HG03432 (cell line): ENCODE measurements at regions not wholly inside any gene's neighbourhood (a gene's known extent, or its start where the extent isn't known, plus 50 kb on each side); places are given as distances from the start of the nearest gene placed in this dataset.

Experiments
- ATAC-seq: cut with Tn5 transposase; IDR thresholded peaks from one replicate; pipeline ENCODE4 v1.9.1; 2021; ENCODE audit warnings: mild to moderate bottlenecking, moderate library complexity; ENCODE audit not compliant: unreplicated experiment

DNA sequence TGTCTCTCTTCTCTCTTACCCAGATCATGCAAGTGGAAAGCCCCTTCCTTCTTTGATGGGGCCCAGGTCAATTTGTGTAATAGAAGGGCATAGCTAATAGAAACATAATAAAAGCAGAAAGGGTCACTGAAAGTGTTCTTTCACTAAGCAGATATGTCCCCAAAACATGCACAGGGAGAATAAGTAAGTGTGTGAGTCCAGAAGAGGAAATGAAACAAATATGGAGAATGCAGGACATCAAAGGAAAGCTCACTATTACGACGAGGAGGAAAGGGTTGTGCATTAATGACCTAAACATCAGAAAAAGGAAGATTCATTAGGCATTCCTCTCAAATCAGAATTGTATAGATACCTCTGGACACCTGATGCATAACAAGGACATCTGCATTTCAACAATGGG lies 81.4 kb upstream of the SMYD2 start:
- no peak for ATAC-seq

DNA sequence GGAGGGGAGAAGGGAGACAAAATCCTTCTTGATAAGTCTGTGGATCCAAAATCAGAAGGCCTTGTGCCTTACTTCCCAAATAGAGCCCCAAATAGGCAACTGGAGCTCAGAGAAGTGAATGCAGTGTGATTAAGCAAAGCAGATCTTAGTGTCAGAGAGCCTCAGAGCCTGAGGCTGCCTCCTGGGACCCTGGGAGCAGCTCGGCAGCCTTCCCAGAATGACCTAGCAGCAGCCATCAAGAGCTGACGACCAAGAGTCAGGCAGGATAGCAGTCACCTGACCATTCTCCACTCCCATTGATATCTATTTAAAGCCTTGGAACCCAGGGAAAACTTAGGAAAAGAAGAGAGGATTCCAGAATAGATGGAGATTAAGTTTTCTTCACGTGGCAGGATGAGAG lies 78.0 kb upstream of the SMYD2 start:
- ATAC-seq = no peak

DNA sequence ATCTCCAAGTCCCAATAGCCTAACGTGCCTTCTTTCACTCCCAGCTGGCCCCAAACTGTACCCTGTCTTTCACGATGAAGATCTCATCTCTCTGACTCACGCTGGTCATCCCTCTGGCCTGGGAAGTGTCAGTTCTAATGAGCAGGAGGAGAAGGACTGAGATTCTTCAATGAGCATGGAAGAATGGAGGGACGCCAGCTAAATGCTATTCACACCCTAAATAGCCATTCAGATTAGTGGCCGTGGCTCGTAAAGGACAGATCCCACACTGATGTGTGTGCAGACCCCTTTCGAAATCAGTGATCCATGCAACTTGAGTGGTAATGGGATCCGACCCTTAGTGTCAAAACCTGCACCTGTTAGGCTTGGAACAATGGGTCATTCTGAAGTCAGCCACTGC lies 75.9 kb upstream of the SMYD2 start:
- no peak for ATAC-seq

DNA sequence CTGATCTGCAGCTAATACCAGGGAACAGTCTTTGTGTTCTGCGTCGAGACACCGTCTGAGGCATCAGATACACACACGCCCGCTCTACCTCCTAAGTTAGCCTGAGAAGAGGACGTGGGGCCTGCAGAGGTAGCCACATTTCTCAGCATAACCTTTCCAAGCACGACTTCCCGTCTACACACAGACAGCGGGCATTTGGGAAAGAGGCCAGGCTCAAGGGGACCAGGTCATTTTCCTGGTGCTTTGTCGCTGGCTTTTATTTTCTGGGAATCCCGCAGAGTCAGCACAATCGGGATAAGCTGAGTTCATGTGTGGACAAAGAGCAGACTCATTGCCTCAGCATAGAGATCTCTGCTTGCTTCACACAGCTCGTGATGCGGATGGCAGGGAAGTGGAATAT lies 72.5 kb upstream of the SMYD2 start:
- no peak for ATAC-seq

DNA sequence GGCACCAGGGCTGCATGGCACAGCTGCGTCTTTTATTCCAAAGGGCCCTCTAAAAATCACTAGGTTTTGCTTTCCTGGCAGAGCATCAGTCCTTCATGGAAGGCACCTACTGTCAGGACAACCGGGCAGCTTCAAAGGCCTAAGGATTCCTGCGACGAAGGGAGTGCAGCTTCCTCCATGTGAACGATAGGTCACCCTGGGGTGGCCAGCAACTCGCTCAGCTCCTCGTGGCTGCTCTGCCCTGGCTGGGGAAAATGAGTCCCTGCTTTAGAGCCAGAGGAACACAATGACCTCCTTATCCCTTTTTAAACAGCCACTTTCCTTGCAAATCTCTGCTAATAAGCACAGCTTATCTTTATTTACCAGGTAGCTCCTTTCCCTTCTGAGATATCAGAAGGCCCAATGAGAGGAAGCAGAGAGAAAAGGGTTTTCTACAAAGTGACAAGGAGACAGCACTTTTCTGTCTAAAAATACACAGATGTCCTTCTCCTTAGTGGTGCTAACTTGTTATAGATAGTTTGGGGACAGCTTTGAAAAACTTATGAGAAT lies 71.6 kb upstream of the SMYD2 start:
- no peak for ATAC-seq

DNA sequence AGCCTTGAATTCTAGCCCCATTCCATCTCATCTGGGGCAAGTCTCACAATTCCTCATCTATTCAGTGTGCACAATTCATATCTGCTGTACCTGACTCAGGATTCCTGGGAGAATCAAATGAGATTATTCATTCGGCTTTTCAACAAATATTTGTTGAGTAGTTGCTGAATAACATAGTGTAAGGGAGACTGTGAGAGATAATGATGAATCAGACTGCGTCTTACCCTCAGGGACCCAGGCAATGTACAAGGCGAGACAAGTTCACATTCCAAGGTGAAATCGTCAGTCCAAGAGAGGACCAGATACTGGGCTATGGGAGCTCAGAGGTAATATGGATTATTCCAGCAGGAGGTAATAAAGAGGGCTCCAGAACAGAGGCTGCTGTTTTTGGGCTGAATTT lies 67.8 kb upstream of the SMYD2 start:
- ATAC-seq = no peak

DNA sequence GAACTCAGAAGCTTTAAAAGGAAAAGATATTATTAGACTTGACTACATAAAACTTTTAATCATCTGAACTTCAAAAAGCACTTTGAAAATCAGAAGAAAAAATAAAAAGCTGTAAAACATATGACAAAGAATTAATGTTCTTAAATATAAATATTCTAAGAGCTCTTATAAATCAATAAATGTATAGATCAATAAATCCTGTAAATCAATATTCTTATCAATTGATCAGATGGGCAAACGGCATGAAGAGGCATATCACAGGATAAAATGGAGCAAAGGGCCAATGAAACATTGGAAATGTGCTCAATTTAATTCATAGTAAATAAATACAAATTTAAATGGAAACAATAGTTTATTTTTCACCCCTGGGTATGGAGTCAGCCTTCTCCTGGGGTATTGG lies 66.1 kb upstream of the SMYD2 start:
- ATAC-seq = no peak

DNA sequence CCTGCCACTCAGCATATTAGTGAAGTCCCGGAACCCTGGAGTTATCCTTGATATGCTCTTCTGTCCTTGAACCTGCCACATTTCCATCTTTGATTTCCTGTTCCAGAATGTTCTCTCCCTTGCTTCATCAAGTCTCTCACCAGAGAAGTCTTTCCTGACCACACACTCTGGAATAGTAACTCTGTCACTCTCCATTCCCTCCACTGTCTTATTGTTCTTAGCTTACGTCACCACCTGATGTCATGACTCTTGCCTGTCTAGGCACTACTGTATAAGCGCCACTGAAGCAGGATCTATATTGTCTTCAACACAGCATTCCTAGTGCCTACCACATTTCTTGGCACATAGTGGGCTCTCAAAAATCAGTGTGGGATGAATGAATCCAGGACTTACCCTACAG lies 65.4 kb upstream of the SMYD2 start:
- no peak for ATAC-seq

DNA sequence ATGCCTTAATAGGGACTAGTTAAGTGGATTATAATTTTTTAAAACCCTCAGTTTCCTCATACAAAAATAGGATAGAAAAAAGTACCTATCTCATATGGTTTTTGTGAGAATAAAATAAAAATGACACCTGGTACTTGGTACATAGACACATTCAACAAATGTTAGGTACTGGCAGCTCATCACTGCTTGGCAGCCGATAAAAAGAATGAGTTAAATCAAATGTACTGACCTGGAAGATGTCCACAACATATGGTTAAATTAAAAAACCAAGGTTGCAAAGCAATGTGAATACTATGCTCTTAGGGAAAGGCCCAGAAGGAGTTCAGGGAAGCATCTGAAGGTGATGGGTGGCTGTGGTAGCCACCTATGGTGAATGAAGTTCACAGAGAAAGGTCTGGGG lies 64.9 kb upstream of the SMYD2 start:
- ATAC-seq = no peak

DNA sequence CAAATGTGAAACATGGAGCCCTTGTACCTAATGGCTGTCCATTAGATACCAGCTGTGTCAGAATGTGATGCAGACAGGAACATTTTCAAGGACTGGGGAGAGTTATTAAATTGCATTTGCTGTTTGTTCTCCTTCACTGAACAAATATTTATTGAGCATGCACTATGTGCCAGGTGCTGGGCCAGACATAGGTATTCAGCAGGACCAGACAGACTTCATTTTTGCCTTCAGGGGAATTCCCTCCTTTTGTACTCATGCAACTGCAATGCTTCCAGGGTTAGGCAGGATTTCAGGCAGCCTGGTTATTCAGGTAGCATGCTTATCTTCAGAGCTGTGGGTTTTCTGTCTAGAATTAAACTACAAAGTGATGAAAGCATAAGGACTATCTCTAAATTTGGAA lies 64.2 kb upstream of the SMYD2 start:
- ATAC-seq = no peak

DNA sequence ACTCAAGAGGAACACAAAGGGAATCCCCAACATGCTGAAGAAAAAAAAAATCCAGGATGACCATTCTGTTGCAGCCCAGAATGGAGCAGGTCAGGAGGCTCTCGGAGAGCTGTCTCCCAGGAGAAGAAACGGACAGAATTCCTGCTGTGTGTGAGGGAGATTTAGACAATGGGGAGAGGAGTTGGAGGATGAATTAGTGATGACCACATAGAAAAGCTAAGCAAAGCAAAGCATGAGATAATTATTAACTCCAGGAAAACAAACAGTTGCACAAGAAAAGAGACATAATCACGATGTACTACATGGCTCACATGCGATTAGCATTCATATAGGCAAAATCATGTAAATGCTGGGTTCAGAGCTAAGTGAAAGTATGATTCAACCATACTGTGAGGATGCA lies 61.1 kb upstream of the SMYD2 start:
- ATAC-seq = no peak

DNA sequence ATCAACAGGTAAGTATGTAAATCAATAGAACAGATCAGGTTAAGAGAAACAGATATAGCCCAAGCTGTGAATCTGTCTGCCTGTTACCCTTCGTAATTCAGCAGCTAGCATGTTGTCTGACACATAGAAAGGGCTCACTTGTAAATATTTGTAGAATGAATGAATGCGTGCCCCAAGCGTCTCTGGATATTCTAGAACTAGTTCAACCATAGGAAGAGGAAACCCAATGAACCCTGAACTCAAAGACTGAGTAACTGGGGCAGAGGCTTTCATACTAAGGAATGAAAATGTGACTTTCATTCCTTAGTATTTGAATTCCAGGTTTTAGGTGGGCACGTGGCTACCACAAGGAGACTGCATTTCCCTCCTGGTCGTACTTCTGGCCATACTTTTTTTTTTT lies 60.1 kb upstream of the SMYD2 start:
- ATAC-seq = no peak

DNA sequence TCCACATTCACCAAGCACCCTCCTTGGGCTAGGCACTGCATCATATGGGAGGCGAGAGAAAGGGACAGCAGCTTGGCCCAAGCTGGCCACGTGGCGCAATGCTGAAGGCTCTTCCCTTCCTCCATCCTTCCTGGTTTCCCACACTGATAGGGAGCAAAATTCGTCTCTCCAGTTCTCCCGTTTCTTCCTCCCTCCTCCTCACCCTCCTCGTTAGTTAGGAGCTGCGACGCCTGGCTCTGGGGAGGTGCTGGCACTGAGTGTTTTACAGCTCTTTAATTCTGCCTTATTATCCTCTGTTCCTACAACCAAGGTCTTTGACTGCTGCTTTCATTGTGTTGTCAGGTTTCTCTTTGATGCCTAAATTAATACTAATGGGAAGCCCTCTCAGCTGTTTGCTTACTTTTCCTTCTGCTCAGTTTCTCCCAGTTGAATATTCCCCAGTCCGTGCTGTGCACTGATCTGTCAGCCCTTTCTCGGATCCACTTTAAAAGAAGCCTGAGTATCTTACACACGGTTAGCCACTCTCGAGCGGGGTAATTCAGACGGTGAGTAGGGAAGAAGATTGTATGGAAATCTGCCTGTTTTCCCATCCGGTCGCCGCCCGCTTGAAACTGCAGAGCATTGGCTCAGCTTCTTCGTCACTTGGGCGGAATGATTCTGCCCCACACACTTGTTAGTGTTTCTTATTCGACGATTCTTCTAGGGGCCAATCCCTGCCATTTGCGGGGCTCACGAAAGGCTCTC lies 56.2 kb upstream of the SMYD2 start:
- ATAC-seq = no peak

DNA sequence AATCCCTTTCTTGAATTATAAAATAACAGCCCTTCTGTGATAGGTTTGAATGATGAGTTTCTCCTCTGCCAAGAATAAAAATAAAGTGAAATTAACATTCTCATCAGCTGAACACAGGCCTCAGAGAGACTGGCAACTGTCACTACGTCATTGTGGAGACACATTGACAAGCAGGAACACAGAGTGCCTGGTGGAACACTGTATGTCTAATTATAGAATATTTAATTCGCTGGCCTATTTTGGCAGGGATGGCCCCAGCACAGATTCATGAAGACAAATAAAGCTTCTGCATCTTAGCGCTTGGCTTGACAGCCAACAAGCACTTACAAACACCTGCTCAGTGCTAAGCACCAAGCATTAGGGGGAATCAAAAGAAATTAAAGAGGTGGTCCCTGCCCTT lies 52.0 kb upstream of the SMYD2 start:
- ATAC-seq = no peak

DNA sequence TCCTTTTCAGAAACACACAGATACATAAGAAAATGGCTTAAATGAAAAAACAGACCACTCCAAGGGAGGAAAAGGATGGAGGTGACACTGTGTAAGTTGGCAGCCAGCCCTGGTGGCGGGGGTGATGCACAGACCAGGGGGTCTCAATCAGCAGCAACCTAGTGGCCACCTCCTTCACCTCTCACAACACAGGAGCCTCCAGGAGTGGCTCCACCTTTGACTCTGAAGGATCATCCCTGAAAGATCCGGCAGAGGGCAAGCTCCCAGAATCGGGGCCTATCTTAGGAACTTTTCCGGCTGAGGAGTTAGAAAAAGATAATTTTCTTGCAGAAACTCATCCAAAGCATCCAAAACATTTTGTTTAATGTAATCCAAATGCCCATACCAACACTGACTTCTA lies 51.2 kb upstream of the SMYD2 start:
- no peak for ATAC-seq
